Heart right ventricle (tissue), 16 donors: ENCODE measurements at regions not wholly inside any gene's neighbourhood (a gene's known extent, or its start where the extent isn't known, plus 50 kb on each side); places are given as distances from the start of the nearest gene placed in this dataset.

Experiments
- ATAC-seq, 8 donors: fragments of 200-7000 bp; cut with Tn5 transposase; one replicate each; pipeline ENCODE4 v1.9.1; 2020; ENCODE audit warnings: mild to moderate bottlenecking in 8 of 8, moderate library complexity in 8 of 8, moderate number of reproducible peaks in 1 of 8
- DNase-seq, 2 donors: peaks; one replicate each; pipeline ENCODE4 v3.0.0-alpha.2; 2020
- H3K27ac ChIP-seq, 10 donors: fragments of 200-600 bp; sonication (generic) in 2 of 10; one replicate each; pipeline versions ENCODE4 v1.5.0 to v1.8.0; 2020 to 2022; ENCODE audit warnings: mild to moderate bottlenecking in 3 of 10
- H3K27me3 ChIP-seq, 7 donors: fragments of 200-600 bp; one replicate each; pipeline ENCODE4 v1.8.0; 2021 to 2022; ENCODE audit warnings: mild to moderate bottlenecking in 2 of 7
- H3K36me3 ChIP-seq, 9 donors: fragments of 200-600 bp; sonication (generic) in 1 of 9; one replicate each; pipeline versions ENCODE4 v1.5.0 to v1.8.0; 2020 to 2022; ENCODE audit warnings: mild to moderate bottlenecking in 2 of 9
- H3K4me1 ChIP-seq, 9 donors: fragments of 200-600 bp; sonication (generic) in 1 of 9; one replicate each; pipeline versions ENCODE4 v1.5.0 to v1.8.0; 2020 to 2022; ENCODE audit warnings: mild to moderate bottlenecking in 4 of 9
- H3K4me3 ChIP-seq, 10 donors: fragments of 200-600 bp; sonication (generic) in 2 of 10; one replicate each; pipeline versions ENCODE4 v1.5.0 to v1.8.0; 2020 to 2022; ENCODE audit warnings: mild to moderate bottlenecking in 7 of 10, moderate library complexity in 2 of 10
- H3K9me3 ChIP-seq, 11 donors: fragments of 200-600 bp in 10 of 11; sonication (generic) in 2 of 11; one replicate each; pipeline versions ENCODE4 v1.5.0 to v1.8.0; 2013 to 2022; ENCODE audit warnings: mild to moderate bottlenecking in 2 of 11, control low read depth in 1 of 11, moderate library complexity in 1 of 11
- WGBS, 2 donors: extraction: QIAGEN DNeasy Blood & Tissue Kit; methylation state at CpG; one replicate each; pipeline ENCODE4 v1.1.7; 2013; ENCODE audit warnings: inconsistent platforms in 1 of 2; 5-methylcytosine and 5-hydroxymethylcytosine counted together
- intact Hi-C, 10 donors: fragments of 100-400 bp; cut with DNase I; formaldehyde crosslinking; loops; one replicate each; pipeline versions ENCODE4 v1.11.1 to v1.14.2; 2022
- TF ChIP-seq, protein P1 (sequence below), 9 donors: fragments of 200-600 bp; sonication (generic) in 2 of 9; IDR thresholded peaks; one replicate each; pipeline versions ENCODE4 v1.5.0 to v1.8.0; 2021 to 2022; ENCODE audit warnings: antibody characterized with exemption in 9 of 9, mild to moderate bottlenecking in 5 of 9, moderate library complexity in 1 of 9
- donor health status: Arrhythmogenic right ventricular cardiomyopathy.
- donor health status: ischemic (EF 13 %, LVEDD 7.1; RV severe dilation, severe dysfunction).
- donor health status: healthy with polysubstance abuse.
- donor health status: DM: no; HTN: yes; CAD: no.
- donor health status: DM: no; HTN: no; CAD: no.
- donor health status: ischemic (EF 25% LVEDD 6.9; RV normal size, moderate dysfunction).
- donor health status: ischemic (EF 25% LVEDD 5.7; RV mildly dilated, moderate dysfunction).
- donor health status: healthy.
- donor health status: DM: yes; HTN: yes; CAD: no.
- donor health status: Ischemic cardiomyopathy.
- donor health status: ischemic (EF 35%, LVEDD 5.7; RV mildly dilated, moderate dysfunction).
- donor health status: nonischemic (EF 11% LVEDD 7.7; RV severe dilation, severe dysfunction).
- donor health status: DM: yes; HTN: yes; CAD: no.
- donor health status: PGD.
- donor health status: ischemic (EF 29% LVEDD 5.4; RV normal size, mild dysfunction).
- donor health status: nonischemic (EF 23%, LVEDD 6.1; RV moderate dilation, normal function).

DNA sequence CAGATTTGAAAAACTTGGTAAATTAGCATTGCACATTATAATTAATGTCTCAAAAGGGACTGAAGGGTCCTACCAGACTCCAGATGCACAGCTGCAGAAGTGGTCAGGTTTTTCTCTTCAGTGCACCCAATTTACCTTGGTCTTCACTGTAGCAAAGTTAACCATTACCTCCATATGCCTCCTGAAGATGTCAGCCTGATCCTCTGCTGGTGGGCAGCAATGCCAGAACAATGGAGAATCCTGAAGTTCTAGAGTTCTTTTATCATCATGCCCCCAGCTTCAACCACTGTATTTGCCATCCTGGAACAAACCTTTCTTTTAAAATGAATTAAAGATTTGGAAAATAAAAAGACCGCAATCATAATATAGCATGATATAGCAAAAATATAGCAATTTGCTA, 1774.8 kb upstream of the CELF4 start:
- H3K27me3 ChIP-seq = no peaks in the 10 kb centered on the region
- no peaks in the 10 kb centered on the region for H3K9me3 ChIP-seq
- ATAC-seq (no peak), DNase-seq (no peak)
- H3K4me3 ChIP-seq = no peak overlapping the region
- H3K27ac ChIP-seq = no peak overlapping the region
- WGBS, 2 donors = 36 to 95% methylated on average over 1 of the region's 1 CpG
- TF ChIP-seq, protein P1, sequence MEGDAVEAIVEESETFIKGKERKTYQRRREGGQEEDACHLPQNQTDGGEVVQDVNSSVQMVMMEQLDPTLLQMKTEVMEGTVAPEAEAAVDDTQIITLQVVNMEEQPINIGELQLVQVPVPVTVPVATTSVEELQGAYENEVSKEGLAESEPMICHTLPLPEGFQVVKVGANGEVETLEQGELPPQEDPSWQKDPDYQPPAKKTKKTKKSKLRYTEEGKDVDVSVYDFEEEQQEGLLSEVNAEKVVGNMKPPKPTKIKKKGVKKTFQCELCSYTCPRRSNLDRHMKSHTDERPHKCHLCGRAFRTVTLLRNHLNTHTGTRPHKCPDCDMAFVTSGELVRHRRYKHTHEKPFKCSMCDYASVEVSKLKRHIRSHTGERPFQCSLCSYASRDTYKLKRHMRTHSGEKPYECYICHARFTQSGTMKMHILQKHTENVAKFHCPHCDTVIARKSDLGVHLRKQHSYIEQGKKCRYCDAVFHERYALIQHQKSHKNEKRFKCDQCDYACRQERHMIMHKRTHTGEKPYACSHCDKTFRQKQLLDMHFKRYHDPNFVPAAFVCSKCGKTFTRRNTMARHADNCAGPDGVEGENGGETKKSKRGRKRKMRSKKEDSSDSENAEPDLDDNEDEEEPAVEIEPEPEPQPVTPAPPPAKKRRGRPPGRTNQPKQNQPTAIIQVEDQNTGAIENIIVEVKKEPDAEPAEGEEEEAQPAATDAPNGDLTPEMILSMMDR (IDR thresholded peaks at IDR 0.05) = no peak
- intact Hi-C loops = no loop called here
- H3K36me3 ChIP-seq = no peaks in the 10 kb centered on the region
- H3K4me1 ChIP-seq = no peaks in the 10 kb centered on the region

DNA sequence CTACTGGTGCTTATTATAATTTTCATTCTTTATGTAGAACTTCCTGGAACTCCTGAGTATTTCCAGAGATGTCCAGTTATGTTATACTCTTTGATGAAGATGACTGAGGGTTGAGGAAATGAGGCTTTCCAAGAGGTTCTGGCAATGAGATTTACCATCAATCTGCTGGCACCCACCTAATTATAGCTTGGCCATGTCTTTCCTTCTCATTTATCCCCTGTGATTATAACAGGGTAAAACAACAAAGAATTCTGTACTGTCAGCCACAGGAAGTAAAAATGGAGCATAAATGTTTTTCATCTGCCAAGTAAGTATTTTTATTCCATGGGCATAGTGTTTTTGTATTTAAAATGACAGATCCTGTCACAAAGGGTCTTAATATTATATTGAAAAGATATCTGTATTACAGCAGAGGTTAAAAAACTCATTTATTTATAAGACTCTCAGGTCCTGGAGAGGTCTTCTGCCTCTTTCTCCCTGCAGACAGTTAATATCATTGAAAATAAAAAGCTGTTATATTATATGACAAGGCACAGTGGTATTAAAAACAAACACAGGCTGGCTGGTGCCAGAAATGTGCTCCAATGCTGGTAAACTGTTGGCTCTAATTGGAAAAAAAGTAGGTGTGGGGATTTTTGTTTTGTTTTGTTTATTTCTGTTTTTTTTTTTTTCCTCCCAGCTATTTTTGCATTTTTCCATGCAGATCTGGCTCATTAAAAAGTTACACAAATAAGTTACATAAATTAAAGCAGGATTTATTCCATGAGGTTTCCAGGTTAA, 1764.1 kb upstream of the CELF4 start:
- intact Hi-C loops = loop anchor here in 1 of 10 donors (10.0 kb wide), 1 partner anchor 285 kb away; no protein-coding TSS in a partner anchor
- no peak overlapping the region for H3K4me3 ChIP-seq
- H3K9me3 ChIP-seq = no peaks in the 10 kb centered on the region
- DNase-seq (no peak), ATAC-seq (no peak)
- no peaks in the 10 kb centered on the region for H3K36me3 ChIP-seq
- TF ChIP-seq, protein P1 (IDR thresholded peaks at IDR 0.05) = no peak
- H3K27me3 ChIP-seq = no peaks in the 10 kb centered on the region
- no peak overlapping the region for H3K27ac ChIP-seq
- no peaks in the 10 kb centered on the region for H3K4me1 ChIP-seq

DNA sequence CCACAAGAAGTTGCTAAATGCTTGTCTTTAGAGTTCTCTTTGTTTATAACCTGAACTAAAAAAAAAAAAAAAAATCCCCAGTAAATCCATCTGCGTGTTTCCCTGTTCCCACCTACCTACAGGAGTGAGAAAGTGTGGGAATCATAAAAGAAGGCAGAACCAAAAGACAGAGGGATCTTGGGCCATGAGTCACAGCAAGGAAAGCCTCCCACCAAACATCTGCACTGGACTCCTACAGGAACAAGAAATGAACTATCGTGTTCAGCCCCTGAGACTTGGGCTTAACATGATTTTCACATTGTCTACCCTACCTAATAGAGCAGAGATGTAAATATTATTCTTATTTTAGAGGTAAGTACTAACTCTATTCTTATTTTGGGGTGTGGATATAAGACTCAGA, 1761.2 kb upstream of the CELF4 start:
- TF ChIP-seq, protein P1 (IDR thresholded peaks at IDR 0.05) = no peak
- no peak for ATAC-seq
- no peaks in the 10 kb centered on the region for H3K27me3 ChIP-seq
- H3K4me3 ChIP-seq = no peak overlapping the region
- no peaks in the 10 kb centered on the region for H3K9me3 ChIP-seq
- 85 to 86% methylated on average over 2 of the region's 2 CpGs for WGBS, 2 donors
- H3K36me3 ChIP-seq = no peaks in the 10 kb centered on the region
- intact Hi-C loops = loop anchor here in 1 of 10 donors (10.0 kb wide), 1 partner anchor 282 kb away; no protein-coding TSS in a partner anchor
- H3K4me1 ChIP-seq = no peaks in the 10 kb centered on the region
- no peak overlapping the region for H3K27ac ChIP-seq
- DNase-seq = no peak

DNA sequence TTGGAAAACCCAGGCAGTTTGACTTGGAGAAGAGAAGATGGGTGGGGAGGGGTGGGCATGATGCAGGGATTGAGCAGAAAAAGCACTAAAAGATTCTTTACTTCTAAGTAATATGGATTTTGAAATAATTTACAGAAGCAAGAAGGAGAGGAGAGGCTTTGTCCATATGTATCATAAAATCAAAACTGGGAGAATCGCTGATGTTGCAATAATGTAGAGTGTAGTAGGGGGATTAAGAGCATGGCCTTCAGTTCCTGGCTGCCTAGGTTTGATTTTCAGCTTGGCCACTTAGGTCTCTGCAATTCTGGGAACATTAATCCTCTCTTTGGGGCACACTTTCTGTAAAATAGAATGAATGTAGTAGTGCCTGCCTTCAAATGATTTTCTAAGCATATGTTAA, 1760.4 kb upstream of the CELF4 start:
- Histone ChIP-seq H3K36me3 (no peaks in the 10 kb centered on the region), H3K27me3 (no peaks in the 10 kb centered on the region), H3K9me3 (no peaks in the 10 kb centered on the region), H3K27ac (no peak overlapping the region), H3K4me3 (no peak overlapping the region), H3K4me1 (no peaks in the 10 kb centered on the region)
- TF ChIP-seq, protein P1 (IDR thresholded peaks at IDR 0.05) = no peak
- intact Hi-C loops = loop anchor here in 1 of 10 donors (10.0 kb wide), 1 partner anchor 281 kb away; no protein-coding TSS in a partner anchor
- DNase-seq = no peak
- no peak for ATAC-seq
- WGBS, 2 donors = 96% methylated on average over 1 of the region's 1 CpG
